ENCODE measurements at regions not wholly inside any gene's neighbourhood (a gene's known extent, or its start where the extent isn't known, plus 50 kb on each side); places are given as distances from the start of the nearest gene placed in this dataset.
A peak's percentile ranks its signal among the peaks of the same experiment; 100 is the strongest.
"Not testable (repeated sequence)": the region's sequence is repeated elsewhere in the genome, so short reads cannot be mapped to it uniquely, and the experiment has no call there.

GRCh38 chr12:131555866-131556265 lies 155.0 kb upstream of the SFSWAP start:
- Histone ChIP-seq H3K27ac (ENCODE audit: low read depth in 1 of 3, low read length in 2 of 3) (no peak overlapping the region), H3K4me3 (ENCODE audit: low read depth in 1 of 3, low read length in 3 of 3) (no peak overlapping the region), H3K36me3 (ENCODE audit: control insufficient read depth in 3 of 3, insufficient read depth in 2 of 3, low read depth in 1 of 3, low read length in 3 of 3) (no peaks in the 10 kb centered on the region), H3K27me3 (ENCODE audit: control insufficient read depth in 3 of 3, insufficient read depth in 3 of 3, low read length in 3 of 3) (no peaks in the 10 kb centered on the region), H3K4me1 (ENCODE audit: control insufficient read depth in 3 of 3, insufficient read depth in 2 of 3, low read depth in 1 of 3, low read length in 2 of 3) (no peaks in the 10 kb centered on the region), H3K9me3 (ENCODE audit: control insufficient read depth in 2 of 2, insufficient read depth in 1 of 2, low read depth in 1 of 2, low read length in 1 of 2) (no peaks in the 10 kb centered on the region)
- DNase-seq: no peak
- 66 to 78% (median 69%) methylated on average over 13 of the region's 13 CpGs for WGBS, 3 donors
- no peak for FAIRE-seq

GRCh38 chr12:131557078-131557709 lies 153.7 kb upstream of the SFSWAP start:
- Histone ChIP-seq H3K27ac (ENCODE audit: low read depth in 1 of 3, low read length in 2 of 3) (no peak overlapping the region), H3K9me3 (ENCODE audit: control insufficient read depth in 2 of 2, insufficient read depth in 1 of 2, low read depth in 1 of 2, low read length in 1 of 2) (no peaks in the 10 kb centered on the region), H3K4me1 (ENCODE audit: control insufficient read depth in 3 of 3, insufficient read depth in 2 of 3, low read depth in 1 of 3, low read length in 2 of 3) (no peaks in the 10 kb centered on the region), H3K27me3 (ENCODE audit: control insufficient read depth in 3 of 3, insufficient read depth in 3 of 3, low read length in 3 of 3) (no peaks in the 10 kb centered on the region), H3K4me3 (ENCODE audit: low read depth in 1 of 3, low read length in 3 of 3) (no peak overlapping the region), H3K36me3 (ENCODE audit: control insufficient read depth in 3 of 3, insufficient read depth in 2 of 3, low read depth in 1 of 3, low read length in 3 of 3) (no peaks in the 10 kb centered on the region)
- no peak for FAIRE-seq
- 82 to 87% (median 85%) methylated on average over 18 of the region's 18 CpGs for WGBS, 3 donors
- DNase-seq: no peak

GRCh38 chr12:131559517-131560516 lies 151.1 kb upstream of the SFSWAP start:
- Histone ChIP-seq H3K9me3 (ENCODE audit: control insufficient read depth in 2 of 2, insufficient read depth in 1 of 2, low read depth in 1 of 2, low read length in 1 of 2) (no peaks in the 10 kb centered on the region), H3K4me1 (ENCODE audit: control insufficient read depth in 3 of 3, insufficient read depth in 2 of 3, low read depth in 1 of 3, low read length in 2 of 3) (no peaks in the 10 kb centered on the region), H3K27me3 (ENCODE audit: control insufficient read depth in 3 of 3, insufficient read depth in 3 of 3, low read length in 3 of 3) (peaks cover 0 to 2% (median 0%) of the 10 kb centered on the region in 3 donors), H3K36me3 (ENCODE audit: control insufficient read depth in 3 of 3, insufficient read depth in 2 of 3, low read depth in 1 of 3, low read length in 3 of 3) (no peaks in the 10 kb centered on the region), H3K27ac (ENCODE audit: low read depth in 1 of 3, low read length in 2 of 3) (no peak overlapping the region), H3K4me3 (ENCODE audit: low read depth in 1 of 3, low read length in 3 of 3) (no peak overlapping the region)
- DNase-seq: no peak
- WGBS, 3 donors: 64 to 83% (median 73%) methylated on average over 15 of the region's 17 CpGs
- FAIRE-seq: no peak

GRCh38 chr12:131561051-131561450 lies 149.8 kb upstream of the SFSWAP start:
- Histone ChIP-seq H3K27ac (ENCODE audit: low read depth in 1 of 3, low read length in 2 of 3) (no peak overlapping the region), H3K27me3 (ENCODE audit: control insufficient read depth in 3 of 3, insufficient read depth in 3 of 3, low read length in 3 of 3) (peaks cover 0 to 8% (median 0%) of the 10 kb centered on the region in 3 donors), H3K4me3 (ENCODE audit: low read depth in 1 of 3, low read length in 3 of 3) (no peak overlapping the region), H3K4me1 (ENCODE audit: control insufficient read depth in 3 of 3, insufficient read depth in 2 of 3, low read depth in 1 of 3, low read length in 2 of 3) (no peaks in the 10 kb centered on the region), H3K36me3 (ENCODE audit: control insufficient read depth in 3 of 3, insufficient read depth in 2 of 3, low read depth in 1 of 3, low read length in 3 of 3) (no peaks in the 10 kb centered on the region), H3K9me3 (ENCODE audit: control insufficient read depth in 2 of 2, insufficient read depth in 1 of 2, low read depth in 1 of 2, low read length in 1 of 2) (no peaks in the 10 kb centered on the region)
- 63 to 79% (median 68%) methylated on average over 5 of the region's 5 CpGs for WGBS, 3 donors
- FAIRE-seq: no peak
- no peak for DNase-seq

- Histone ChIP-seq H3K27me3 (ENCODE audit: control insufficient read depth in 3 of 3, insufficient read depth in 3 of 3, low read length in 3 of 3) (peaks cover 0 to 13% (median 0%) of the 10 kb centered on the region in 3 donors), H3K4me1 (ENCODE audit: control insufficient read depth in 3 of 3, insufficient read depth in 2 of 3, low read depth in 1 of 3, low read length in 2 of 3) (no peaks in the 10 kb centered on the region), H3K36me3 (ENCODE audit: control insufficient read depth in 3 of 3, insufficient read depth in 2 of 3, low read depth in 1 of 3, low read length in 3 of 3) (no peaks in the 10 kb centered on the region), H3K4me3 (ENCODE audit: low read depth in 1 of 3, low read length in 3 of 3) (no peak overlapping the region), H3K9me3 (ENCODE audit: control insufficient read depth in 2 of 2, insufficient read depth in 1 of 2, low read depth in 1 of 2, low read length in 1 of 2) (no peaks in the 10 kb centered on the region), H3K27ac (ENCODE audit: low read depth in 1 of 3, low read length in 2 of 3) (no peak overlapping the region)
- 70 to 80% (median 74%) methylated on average over 9 of the region's 9 CpGs for WGBS, 3 donors
- FAIRE-seq (no peak), DNase-seq (no peak)
These were observed 148.8 kb upstream of the SFSWAP start for GRCh38 chr12:131561891-131562684.

- H3K4me1 ChIP-seq (ENCODE audit: control insufficient read depth in 3 of 3, insufficient read depth in 2 of 3, low read depth in 1 of 3, low read length in 2 of 3); H3K27ac ChIP-seq (ENCODE audit: low read depth in 1 of 3, low read length in 2 of 3); DNase-seq; FAIRE-seq; H3K4me3 ChIP-seq (ENCODE audit: low read depth in 1 of 3, low read length in 3 of 3); H3K36me3 ChIP-seq (ENCODE audit: control insufficient read depth in 3 of 3, insufficient read depth in 2 of 3, low read depth in 1 of 3, low read length in 3 of 3); H3K9me3 ChIP-seq (ENCODE audit: control insufficient read depth in 2 of 2, insufficient read depth in 1 of 2, low read depth in 1 of 2, low read length in 1 of 2): not testable (repeated sequence)
- 11 to 31% (median 29%) methylated on average over 11 to 12 of the region's 12 CpGs for WGBS, 3 donors
- H3K27me3 ChIP-seq (ENCODE audit: control insufficient read depth in 3 of 3, insufficient read depth in 3 of 3, low read length in 3 of 3): peaks cover 0 to 17% (median 2%) of the 10 kb centered on the region in 3 donors
These were observed 146.7 kb upstream of the SFSWAP start for GRCh38 chr12:131564138-131564727.

- H3K27me3 ChIP-seq (ENCODE audit: control insufficient read depth in 3 of 3, insufficient read depth in 3 of 3, low read length in 3 of 3): peaks cover 0 to 17% (median 2%) of the 10 kb centered on the region in 3 donors
- H3K36me3 ChIP-seq (ENCODE audit: control insufficient read depth in 3 of 3, insufficient read depth in 2 of 3, low read depth in 1 of 3, low read length in 3 of 3): no peaks in the 10 kb centered on the region
- DNase-seq (peak in 1 of 2 donors; percentile 10), FAIRE-seq (no peak)
- no peaks in the 10 kb centered on the region for H3K9me3 ChIP-seq (ENCODE audit: control insufficient read depth in 2 of 2, insufficient read depth in 1 of 2, low read depth in 1 of 2, low read length in 1 of 2)
- H3K27ac ChIP-seq (ENCODE audit: low read depth in 1 of 3, low read length in 2 of 3): no peak overlapping the region
- no peak overlapping the region for H3K4me3 ChIP-seq (ENCODE audit: low read depth in 1 of 3, low read length in 3 of 3)
- H3K4me1 ChIP-seq (ENCODE audit: control insufficient read depth in 3 of 3, insufficient read depth in 2 of 3, low read depth in 1 of 3, low read length in 2 of 3): no peaks in the 10 kb centered on the region
- WGBS, 3 donors: 45 to 57% (median 46%) methylated on average over 8 of the region's 8 CpGs
These were observed 146.0 kb upstream of the SFSWAP start for GRCh38 chr12:131564845-131565244.
